ENCODE measurements at regions not wholly inside any gene's neighbourhood (a gene's known extent, or its start where the extent isn't known, plus 50 kb on each side); places are given as distances from the start of the nearest gene placed in this dataset.

- no peak overlapping the region for H3K4me2 ChIP-seq (ENCODE audit: low read depth, low read length, poor library complexity, severe bottlenecking)
Measured at GRCh38 chr2:66235428-66235827, 199.5 kb upstream of the MEIS1 start.

GRCh38 chr2:66233981-66234380, 200.9 kb upstream of the MEIS1 start:
- H3F3A ChIP-seq (ENCODE audit: low read depth) = no peaks in the 10 kb centered on the region
- no peak overlapping the region for H2AFZ ChIP-seq (ENCODE audit: low read length)
- H3K36me3 ChIP-seq (ENCODE audit: insufficient read depth, low read length) = no peaks in the 10 kb centered on the region
- H3K4me2 ChIP-seq (ENCODE audit: low read depth, low read length, poor library complexity, severe bottlenecking) = no peak overlapping the region
- H3K4me3 ChIP-seq (ENCODE audit: low read length, poor library complexity, severe bottlenecking) = no peak overlapping the region
- H3K9me2 ChIP-seq (replicated peaks; ENCODE audit: low read depth, low read length) = no peaks in the 10 kb centered on the region
- no peaks in the 10 kb centered on the region for H3K27me3 ChIP-seq (ENCODE audit: insufficient read depth, low read length, poor library complexity, severe bottlenecking)
- H3K79me2 ChIP-seq (ENCODE audit: insufficient read depth, low read length) = no peaks in the 10 kb centered on the region
- H3K4me1 ChIP-seq (ENCODE audit: insufficient read depth, low read length, poor library complexity, severe bottlenecking) = no peaks in the 10 kb centered on the region
- no peaks in the 10 kb centered on the region for H4K20me1 ChIP-seq (ENCODE audit: insufficient read depth, low read length, poor library complexity, severe bottlenecking)
- H3K9ac ChIP-seq (ENCODE audit: low read depth, low read length, poor library complexity, severe bottlenecking) = no peak overlapping the region
- H3K9me3 ChIP-seq (ENCODE audit: insufficient read depth, low read depth, low read length) = no peaks in the 10 kb centered on the region
- TF ChIP-seq EZH2phosphoT487 (IDR thresholded peaks at IDR 0.05; ENCODE audit: borderline replicate concordance) (no peak), CTCF (conservative IDR thresholded peaks at IDR 0.05; ENCODE audit: low read length) (no peak)

More at GRCh38 chr2:66235428-66235827, 199.5 kb upstream of the MEIS1 start:
- TF ChIP-seq CTCF (conservative IDR thresholded peaks at IDR 0.05; ENCODE audit: low read length) (no peak), EZH2phosphoT487 (IDR thresholded peaks at IDR 0.05; ENCODE audit: borderline replicate concordance) (no peak)
- H3K9ac ChIP-seq (ENCODE audit: low read depth, low read length, poor library complexity, severe bottlenecking) = no peak overlapping the region
- H3F3A ChIP-seq (ENCODE audit: low read depth) = no peaks in the 10 kb centered on the region
- H3K9me3 ChIP-seq (ENCODE audit: insufficient read depth, low read depth, low read length) = no peaks in the 10 kb centered on the region
- H3K79me2 ChIP-seq (ENCODE audit: insufficient read depth, low read length) = no peaks in the 10 kb centered on the region
- H2AFZ ChIP-seq (ENCODE audit: low read length) = no peak overlapping the region
- H3K9me2 ChIP-seq (replicated peaks; ENCODE audit: low read depth, low read length) = no peaks in the 10 kb centered on the region
- no peak overlapping the region for H3K4me3 ChIP-seq (ENCODE audit: low read length, poor library complexity, severe bottlenecking)
- no peaks in the 10 kb centered on the region for H4K20me1 ChIP-seq (ENCODE audit: insufficient read depth, low read length, poor library complexity, severe bottlenecking)
- no peaks in the 10 kb centered on the region for H3K4me1 ChIP-seq (ENCODE audit: insufficient read depth, low read length, poor library complexity, severe bottlenecking)
- no peaks in the 10 kb centered on the region for H3K27me3 ChIP-seq (ENCODE audit: insufficient read depth, low read length, poor library complexity, severe bottlenecking)
- H3K36me3 ChIP-seq (ENCODE audit: insufficient read depth, low read length) = no peaks in the 10 kb centered on the region

DNA sequence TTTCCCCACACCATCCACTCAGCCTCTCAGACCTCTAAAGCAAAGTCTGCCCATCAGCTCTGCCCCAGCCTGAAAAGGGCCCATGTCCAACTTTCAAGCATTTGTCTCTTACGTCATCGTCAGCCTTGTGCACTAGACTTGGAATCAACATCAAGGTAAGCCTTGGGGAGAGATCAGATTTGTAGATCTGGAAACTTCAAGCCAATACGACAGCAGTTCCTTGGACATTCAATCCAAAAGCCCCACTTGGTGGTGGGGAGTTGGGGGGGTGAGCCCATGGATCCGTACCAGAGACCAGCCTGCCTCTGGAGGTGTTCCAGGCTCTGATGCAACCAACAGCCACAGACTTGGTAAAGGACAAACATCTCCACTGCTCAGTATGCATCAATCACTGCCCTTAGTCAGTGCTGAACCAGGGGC, 206.8 kb upstream of the MEIS1 start:
- no peak overlapping the region for H3K4me3 ChIP-seq (ENCODE audit: low read length, poor library complexity, severe bottlenecking)
- TF ChIP-seq EZH2phosphoT487 (IDR thresholded peaks at IDR 0.05; ENCODE audit: borderline replicate concordance) = no peak
- TF ChIP-seq CTCF (conservative IDR thresholded peaks at IDR 0.05; ENCODE audit: low read length) = no peak
- H3K36me3 ChIP-seq (ENCODE audit: insufficient read depth, low read length) = no peaks in the 10 kb centered on the region
- no peaks in the 10 kb centered on the region for H3K9me3 ChIP-seq (ENCODE audit: insufficient read depth, low read depth, low read length)
- H3K4me1 ChIP-seq (ENCODE audit: insufficient read depth, low read length, poor library complexity, severe bottlenecking) = no peaks in the 10 kb centered on the region
- no peak overlapping the region for H2AFZ ChIP-seq (ENCODE audit: low read length)
- H3K27me3 ChIP-seq (ENCODE audit: insufficient read depth, low read length, poor library complexity, severe bottlenecking) = no peaks in the 10 kb centered on the region
- H3K9ac ChIP-seq (ENCODE audit: low read depth, low read length, poor library complexity, severe bottlenecking) = no peak overlapping the region
- H3K4me2 ChIP-seq (ENCODE audit: low read depth, low read length, poor library complexity, severe bottlenecking) = no peak overlapping the region
- H4K20me1 ChIP-seq (ENCODE audit: insufficient read depth, low read length, poor library complexity, severe bottlenecking) = no peaks in the 10 kb centered on the region
- no peaks in the 10 kb centered on the region for H3K9me2 ChIP-seq (replicated peaks; ENCODE audit: low read depth, low read length)
- no peaks in the 10 kb centered on the region for H3K79me2 ChIP-seq (ENCODE audit: insufficient read depth, low read length)
- H3F3A ChIP-seq (ENCODE audit: low read depth) = no peaks in the 10 kb centered on the region

All from Loucy (cell line).